ENCODE measurements at regions not wholly inside any gene's neighbourhood (a gene's known extent, or its start where the extent isn't known, plus 50 kb on each side); places are given as distances from the start of the nearest gene placed in this dataset.
"Not testable (repeated sequence)": the region's sequence is repeated elsewhere in the genome, so short reads cannot be mapped to it uniquely, and the experiment has no call there.

DNA sequence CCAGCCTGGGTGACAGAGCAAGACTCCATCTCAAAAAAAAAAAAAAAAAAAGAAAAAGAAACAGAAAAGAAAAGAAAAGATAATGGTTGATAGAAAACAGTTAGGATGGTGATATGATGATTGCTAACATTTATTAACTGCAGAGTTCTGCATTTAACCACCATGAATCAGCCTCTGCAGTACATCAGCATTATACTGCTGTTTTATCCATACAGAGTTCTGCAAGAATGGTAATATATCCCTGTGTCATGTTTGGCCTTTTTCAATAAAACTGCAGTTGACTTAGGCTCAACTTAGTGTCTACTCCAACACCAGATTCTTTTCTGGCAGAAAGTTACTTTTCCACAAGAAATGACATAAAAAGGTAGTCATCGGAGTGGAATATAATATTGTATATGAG is 62.6 kb downstream of the DUSP6 start:
- no peak for DNase-seq (ENCODE audit: low read depth)

DNA sequence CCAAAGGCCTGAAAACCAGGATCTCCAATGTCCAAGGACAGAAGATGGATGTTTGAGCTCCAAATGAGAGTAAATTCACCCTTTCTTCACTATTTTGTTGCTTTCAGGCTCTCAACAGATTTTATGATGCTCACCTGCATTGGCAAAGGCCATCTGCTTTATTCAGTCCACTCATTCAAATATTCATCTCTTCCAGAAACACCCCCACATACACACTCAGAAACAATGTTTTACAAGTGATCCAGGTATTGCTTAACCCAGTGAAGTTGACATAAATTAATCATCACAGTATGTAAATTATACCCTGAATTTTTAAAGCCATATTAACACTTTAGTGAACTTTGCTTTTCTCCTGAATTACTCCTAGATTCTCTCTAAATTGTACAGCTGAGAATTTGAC is 63.3 kb downstream of the DUSP6 start:
- no peak for DNase-seq (ENCODE audit: low read depth)

DNA sequence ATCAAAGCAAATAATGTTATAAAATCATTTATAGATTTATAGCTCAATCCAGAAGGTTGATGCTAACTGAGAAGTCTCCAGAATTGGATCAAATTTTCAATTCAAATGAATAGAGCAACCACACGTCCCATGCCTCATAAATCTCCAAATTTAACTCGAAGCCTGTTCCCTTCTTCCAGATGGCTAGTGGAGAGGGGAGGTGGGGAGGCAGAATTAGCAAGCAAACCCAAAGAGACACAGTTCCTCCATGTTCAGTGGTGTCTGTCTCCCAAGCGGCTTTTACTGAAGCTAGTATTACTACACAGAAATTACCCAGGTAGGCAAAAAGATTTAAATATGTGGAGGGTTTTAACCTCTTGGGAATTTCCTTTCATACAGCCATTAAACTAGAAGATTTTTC is 65.8 kb downstream of the DUSP6 start:
- no peak for DNase-seq (ENCODE audit: low read depth)

DNA sequence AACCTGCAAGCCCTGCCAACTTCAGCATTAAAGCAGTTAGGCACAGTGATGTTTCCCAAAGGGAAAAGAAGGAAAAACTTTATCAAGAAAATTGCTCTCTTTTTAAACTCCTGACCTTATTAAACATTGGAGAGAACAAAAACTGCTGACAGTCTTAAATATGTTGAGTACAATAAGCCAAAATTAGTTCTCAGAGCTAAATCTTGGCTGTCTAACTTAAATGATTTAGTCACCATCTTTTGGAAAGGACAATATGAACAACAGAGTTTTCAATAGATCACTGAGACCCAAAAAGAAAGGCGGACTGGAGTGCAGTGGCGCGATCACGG is 70.8 kb downstream of the DUSP6 start:
- no peak for DNase-seq (ENCODE audit: low read depth)

DNA sequence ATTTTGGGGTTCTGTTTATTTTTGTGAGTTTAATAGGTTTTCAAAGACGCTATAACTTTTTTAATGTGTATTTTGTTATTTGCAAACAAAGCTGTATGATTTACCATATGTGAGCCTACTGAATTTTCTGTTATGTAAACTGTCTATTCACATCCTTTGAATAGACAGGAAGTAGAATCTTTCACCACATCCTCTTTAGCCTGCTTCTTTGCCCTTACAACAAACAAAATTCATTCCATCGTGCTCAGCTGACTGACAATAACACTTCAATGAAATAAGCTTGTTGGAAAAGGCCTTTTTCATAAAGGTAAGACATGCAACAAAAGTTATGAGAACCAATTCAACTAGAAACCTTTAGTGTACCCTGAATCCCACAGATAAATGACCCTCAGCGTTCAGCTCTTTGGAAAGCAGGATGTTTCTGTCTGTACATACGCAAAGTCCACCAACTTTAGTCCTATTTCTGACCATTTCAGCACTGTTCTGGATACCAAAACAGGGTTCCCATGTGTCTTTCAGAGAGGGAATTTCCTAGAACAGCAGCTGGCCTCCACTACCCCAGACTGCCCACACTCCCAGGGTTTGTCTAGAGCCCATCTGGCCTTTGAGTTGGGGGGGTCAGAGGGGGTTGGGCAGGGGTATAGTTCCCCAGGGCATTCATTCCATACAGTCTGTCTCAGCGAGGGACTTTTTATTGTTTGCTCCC is 71.3 kb downstream of the DUSP6 start:
- no peak for DNase-seq (ENCODE audit: low read depth)

DNA sequence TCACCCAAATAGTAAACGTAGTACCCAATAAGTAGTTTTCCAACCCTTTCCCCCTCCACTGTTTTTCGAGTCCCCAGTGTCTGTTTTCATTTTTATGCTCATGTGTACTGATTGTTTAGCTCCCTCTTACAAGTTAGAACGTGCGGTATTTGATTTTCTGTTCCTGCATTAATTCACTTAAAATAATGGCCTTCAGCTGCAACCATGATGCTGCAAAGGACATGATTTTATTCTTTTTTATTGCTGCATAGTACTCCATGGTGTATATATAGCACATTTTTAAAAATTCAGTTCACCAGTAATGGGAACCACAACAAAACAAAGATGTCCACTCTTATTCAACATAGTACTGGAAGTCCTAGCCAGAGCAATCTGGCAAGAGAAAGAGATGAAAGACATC is 72.8 kb downstream of the DUSP6 start:
- DNase-seq (ENCODE audit: low read depth): no peak

DNA sequence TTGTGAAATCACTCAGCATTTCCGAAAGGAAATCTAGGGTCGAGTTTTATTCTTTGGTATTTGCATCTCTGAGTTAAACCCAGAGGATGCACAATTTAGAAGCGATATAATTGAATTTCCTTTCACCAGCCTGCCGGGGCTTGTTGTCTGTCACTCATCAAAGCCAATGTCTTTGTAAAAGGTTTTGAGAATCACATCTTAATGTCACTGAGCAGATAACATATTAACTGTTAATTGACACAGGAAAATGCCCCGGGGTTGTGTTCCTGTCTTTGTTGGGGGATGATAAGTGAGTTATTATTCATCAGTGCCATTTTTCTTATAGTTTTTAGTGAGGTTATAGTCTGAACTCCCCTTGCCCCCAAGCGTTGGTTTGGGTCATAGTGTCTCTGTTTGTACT is 73.4 kb downstream of the DUSP6 start:
- DNase-seq (ENCODE audit: low read depth): no peak

DNA sequence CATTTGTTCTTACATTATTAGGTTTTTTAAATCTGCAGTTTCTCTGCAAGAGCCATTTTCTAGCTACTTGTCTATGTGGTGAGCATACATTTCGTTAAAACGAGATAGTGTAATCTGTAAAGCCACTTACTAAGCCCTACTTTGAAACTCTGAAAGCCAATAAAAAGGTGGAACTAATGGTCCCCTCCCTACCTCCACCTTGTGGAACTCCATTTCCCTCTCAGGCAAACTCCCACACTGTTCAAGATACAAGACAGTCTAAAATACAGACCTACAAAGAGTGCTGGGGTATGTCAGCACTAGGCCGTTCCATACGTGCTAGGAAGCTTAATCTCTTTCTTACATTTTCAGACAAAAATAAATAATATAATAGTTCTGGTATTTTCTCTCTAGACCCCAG is 74.1 kb downstream of the DUSP6 start:
- DNase-seq (ENCODE audit: low read depth): no peak

DNA sequence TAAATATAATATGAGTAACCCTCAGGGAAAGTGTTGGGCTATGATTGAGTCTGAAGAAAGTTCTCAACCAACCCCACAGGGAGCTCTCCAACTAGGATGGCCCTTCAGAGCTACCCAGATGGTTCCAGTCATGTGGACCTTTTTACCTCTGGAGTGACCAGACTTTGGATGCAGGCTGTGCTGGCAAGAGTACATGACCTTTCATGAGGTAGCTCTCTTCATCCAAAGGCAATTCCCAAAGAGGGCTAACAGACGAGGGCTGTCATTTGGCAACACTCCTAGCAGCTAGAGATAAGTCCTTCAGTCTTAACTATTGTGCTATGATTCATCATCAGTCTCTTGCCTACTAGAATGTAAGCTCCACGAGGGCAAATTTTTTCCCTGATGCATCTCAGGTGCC is 75.4 kb downstream of the DUSP6 start:
- DNase-seq (ENCODE audit: low read depth): no peak

DNA sequence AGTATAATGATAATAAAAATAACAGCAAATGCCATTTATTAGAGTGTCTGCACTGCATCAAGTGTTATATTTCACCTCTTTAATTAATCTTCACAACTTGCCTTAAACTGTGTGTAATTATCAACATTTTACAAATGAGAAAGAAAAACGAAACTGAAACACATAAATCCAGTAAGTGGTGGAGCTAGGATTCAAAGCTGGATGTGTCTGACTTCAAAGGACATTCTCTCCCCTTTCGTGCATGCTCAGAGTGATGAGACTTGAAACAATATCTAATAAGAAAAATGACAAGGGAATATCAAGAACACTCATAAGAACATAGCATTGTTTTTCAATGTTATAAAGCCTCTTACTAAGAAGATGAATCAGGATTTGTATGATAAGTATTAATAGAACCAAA is 78.8 kb downstream of the DUSP6 start:
- DNase-seq (ENCODE audit: low read depth): no peak

DNA sequence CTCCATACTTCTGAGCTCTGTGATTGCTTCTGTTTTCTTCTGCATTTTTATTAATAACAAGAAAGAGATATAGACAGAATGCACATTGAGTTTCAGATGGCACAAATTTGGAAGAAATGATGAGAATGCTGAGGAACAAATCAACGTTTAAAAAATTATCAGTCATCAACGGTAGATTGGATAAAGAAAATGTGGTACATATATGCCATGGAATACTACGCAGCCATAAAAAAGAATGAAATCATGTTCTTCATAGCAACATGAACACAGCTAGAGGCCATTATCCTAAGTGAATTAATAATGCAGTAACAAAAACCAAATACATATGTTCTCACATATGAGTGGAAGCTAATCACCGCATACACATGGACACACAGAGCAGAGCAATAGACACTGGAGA is 81.8 kb downstream of the DUSP6 start:
- DNase-seq (ENCODE audit: low read depth): no peak

DNA sequence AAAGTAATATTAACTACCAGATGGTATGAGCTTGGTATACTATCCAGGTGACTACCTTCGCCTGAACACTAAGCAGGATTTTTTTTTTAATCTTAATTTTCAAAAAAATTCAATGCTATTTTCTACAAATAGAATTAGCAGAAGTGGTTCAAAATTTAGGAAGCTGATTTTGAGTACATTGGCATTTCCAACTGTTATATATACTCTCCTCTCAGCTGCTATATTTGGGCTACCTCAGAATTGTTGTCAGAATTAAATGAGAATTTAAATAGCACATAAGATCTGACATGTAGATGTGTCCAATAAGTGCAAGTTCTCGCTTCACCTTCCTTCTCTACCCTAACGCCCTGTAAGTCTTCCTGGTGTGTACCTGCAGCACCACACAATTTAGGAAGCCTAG is 83.1 kb downstream of the DUSP6 start:
- no peak for DNase-seq (ENCODE audit: low read depth)

DNA sequence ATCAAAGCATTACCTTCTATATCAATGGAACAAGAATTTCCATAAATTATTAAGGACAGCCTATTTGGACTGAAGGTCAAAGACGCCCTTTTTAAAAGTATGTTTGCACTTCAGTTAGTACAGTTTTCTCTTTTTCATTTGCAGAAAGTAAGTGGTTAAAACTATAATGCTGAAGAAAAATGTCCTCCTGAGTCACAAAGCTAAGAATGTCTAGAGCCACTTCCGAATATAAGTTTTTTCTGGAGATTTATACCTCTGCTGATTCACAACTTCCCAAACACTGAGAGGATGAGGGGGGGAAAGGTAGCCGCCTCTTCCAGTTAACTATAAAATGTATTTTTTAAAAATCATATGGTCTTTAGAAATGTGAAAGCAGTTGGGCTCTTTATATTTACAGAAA is 84.9 kb downstream of the DUSP6 start:
- DNase-seq (ENCODE audit: low read depth): no peak

DNA sequence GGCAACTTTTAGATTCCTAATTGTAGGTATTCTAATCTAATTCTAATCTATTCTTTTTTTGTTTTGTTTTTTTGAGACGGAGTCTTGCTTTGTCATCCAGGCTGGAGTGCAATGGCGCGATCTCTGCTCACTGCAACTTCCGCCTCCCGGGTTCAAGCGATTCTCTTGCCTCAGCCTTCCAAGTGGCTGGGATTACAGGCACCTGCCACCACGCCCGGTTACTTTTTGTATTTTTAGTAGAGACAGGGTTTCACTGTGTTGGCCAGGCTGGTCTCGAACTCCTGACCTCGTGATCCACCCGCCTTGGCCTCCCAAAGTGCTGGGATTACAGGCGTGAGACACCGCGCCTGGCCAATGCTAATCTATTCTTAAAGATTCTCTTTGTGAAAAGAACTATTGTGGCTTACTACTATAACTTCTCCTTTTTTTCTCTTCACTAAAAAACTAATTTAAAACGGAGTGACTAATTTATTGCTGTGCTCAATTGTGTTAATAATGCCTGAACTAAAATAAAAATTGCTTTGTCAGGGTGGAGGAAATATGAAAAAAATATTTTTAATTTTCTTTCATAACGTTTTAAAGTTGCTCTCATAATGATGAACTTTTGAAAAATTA is 85.6 kb downstream of the DUSP6 start:
- DNase-seq (ENCODE audit: low read depth): not testable (repeated sequence)

DNA sequence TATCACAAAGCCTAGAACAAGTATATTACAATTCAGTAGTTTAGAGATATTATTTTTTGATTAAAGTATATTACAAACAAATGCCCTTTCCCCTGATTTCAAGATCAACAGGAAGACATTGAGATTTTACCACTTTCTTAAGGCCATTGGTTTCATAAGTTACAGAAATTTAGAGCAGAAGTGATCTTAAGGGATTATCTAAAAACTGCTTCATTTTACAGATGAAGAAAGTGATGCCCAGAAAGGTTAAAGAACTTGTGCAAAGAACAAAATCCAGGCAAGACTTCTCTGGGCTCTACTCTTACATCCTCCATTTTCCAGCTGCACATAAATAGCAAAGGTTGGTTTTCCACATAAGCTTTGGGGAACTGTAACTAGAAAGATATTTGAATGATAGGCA is 87.5 kb downstream of the DUSP6 start:
- no peak for DNase-seq (ENCODE audit: low read depth)

DNA sequence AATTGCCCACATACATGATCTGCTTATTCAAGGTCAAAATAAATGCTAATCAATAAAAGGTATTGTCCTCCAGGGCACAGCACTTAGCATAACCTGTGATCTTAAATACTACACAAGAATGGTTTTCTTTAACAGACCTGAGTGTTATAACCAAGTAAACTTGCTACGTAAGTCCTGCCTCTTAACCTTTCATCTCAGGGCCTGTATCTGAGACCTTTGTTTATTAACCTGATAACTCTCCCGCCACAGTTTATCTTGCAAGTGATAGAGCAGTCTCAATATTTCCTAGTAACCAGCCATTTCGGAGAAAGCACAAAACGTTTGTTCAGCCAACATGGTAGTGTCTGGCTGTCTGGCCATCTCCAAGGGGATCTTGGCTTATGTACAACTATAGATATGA is 88.4 kb downstream of the DUSP6 start:
- DNase-seq (ENCODE audit: low read depth): no peak

DNA sequence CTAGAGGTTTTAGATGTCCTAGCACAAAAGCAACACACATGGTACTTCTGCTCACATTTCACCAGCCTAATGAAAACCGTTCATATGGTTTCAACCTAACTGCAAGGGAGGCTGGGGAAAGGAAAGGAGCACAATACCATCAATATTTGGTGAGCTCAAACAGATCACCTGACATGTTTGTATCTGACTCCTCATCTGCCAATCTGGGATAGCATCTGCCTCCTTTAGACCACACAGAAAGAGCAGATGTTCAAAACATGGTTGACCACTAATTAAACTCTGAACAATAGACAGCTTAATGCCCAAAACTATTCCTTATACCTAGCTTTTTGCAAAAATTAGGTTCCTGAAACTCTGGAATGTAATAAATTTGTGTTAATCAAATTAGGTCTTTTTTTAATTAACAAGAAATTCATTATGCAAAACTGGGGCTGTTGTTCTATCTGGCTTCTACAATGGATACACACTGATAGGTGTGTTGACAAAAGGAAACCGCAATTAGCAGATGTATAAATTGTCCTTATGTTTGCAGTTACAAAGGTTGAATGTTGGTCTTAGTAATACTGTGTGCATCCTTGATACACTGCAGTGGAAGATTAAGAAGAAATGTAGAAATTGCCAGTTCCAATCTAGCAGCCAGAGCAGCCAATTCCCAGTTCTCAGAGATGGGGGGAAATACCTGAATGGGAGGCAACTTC is 89.3 kb downstream of the DUSP6 start:
- no peak for DNase-seq (ENCODE audit: low read depth)

DNA sequence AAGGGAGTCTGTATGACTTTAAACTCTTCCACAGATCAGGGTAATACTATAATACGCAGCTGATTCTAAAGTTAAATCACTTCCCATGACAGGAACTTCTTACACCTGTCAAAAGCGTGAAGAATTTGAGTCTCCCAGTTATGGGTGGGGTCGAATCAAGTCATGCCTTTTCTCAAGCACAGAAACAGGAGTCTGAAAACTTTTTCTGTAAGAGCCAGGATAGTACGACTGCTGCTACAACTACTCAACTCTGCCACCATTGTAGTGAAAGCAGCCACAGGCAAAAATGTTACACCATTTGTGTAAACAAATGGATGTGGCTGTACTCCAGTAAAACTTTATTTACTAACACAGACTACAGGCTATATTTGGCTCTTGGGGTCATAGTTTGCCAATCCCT is 90.3 kb downstream of the DUSP6 start:
- no peak for DNase-seq (ENCODE audit: low read depth)

DNA sequence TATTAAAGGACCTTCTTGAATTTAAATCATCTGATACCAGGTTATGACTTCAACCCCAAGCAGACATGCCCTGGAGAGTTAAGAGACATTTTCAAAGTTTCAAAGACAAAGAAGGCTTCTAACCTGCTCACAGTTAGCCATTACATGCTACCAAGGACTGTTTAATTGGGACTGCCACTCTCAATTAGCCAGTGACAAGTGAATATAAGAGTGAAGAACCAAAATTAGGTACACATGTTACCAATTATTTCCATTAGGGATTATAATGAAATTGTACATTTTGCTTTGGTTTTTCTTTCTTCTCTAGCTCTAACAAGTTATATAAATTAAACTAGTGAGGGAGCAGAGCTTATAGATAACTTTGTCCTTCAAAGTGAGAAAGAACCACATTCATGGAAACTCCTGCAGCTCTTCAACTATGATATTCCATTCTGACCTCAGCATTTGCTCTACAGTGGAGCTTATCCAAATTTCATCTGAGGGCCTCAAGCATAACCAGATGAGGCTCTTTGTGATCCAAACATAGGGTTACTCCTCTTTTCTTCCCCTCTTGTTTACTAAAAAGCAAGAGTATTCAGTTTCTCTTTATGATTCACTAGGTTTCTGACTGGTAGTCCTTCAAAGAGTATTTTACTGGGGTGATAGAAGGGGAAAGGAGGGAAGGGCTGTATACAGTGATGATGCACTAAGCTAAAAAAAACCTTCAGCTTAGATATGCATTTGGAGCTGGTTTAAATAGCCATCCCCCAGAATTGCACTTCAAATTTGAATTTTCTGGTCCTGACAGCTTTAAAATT is 91.3 kb downstream of the DUSP6 start:
- no peak for DNase-seq (ENCODE audit: low read depth)

DNA sequence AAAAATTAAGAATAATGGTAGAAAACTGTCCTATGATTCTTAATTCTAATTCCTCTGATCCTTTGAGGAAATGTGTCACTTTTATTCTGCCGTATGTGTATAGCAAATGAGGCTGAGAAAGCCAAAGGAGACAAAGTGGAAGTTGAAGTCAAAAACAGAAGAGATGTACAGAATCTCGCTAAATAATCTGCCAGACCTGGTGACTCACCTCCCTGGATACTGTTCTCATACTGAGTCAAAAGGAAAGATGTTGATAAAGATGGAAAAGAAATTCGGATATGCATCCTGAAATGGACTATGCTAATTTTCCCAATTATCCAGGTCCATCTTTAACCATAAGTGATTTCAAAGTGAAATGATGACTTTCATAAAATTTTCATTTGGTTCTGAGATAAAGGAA is 92.5 kb downstream of the DUSP6 start:
- no peak for DNase-seq (ENCODE audit: low read depth)

DNA sequence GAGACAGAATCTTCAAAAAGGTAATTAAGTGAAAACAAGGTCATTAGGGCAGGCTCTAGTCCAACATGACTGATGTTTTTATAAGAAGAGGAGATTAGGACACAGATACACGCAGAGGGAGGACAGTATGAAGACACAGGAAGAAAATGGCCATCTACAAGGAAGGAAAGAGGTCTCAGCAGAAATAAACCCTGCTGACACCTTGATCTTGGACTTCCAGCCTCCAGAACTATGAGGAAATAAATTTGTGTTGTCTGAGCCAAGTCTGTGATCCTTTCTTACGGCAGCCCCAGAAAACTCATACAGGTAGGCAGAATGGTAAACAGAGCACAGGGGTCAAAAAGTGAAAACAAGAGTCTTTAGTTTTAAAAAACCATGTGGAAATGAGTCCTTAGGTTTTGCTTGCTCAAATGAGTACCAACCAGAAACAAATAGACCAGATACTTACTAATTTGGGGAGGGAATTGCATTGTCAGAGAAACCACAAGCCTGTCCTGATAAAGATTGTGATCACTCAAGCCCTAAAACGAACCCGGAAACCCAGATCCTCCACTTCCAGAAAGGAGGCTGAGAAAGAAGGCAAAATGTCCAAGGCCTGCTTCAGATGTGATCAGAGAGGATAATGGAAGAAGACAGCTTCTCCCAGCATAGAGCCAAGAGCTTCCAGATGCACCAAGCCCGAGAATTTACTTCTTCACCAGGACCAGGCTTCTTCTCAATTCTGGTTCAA is 93.9 kb downstream of the DUSP6 start:
- DNase-seq (ENCODE audit: low read depth): no peak

DNA sequence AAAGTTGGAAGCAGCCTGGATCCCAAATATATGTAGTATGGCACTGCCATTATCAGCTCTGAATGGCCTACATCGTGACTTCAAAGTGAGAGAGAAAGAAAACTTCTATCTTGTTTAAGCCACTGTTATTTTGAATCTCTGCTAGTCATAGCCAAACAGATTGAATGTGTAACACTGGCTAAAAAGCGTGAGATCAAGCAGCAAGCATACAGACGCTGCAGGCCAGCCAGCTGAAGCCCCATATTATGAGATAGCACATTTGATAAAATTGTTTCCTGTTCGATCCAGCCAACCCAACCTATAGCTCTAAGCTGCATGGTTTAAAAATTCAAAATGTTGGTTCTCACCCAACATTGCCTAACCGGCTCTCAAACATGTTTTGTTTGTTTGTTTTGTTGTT is 95.0 kb downstream of the DUSP6 start:
- DNase-seq (ENCODE audit: low read depth): no peak
